Natural killer cell (primary cell): ENCODE measurements at regions not wholly inside any gene's neighbourhood (a gene's known extent, or its start where the extent isn't known, plus 50 kb on each side); places are given as distances from the start of the nearest gene placed in this dataset.

Experiments used
- ATAC-seq, 3 donors: fragments of 150-1000 bp in 2 of 3; fragments of 200-7000 bp in 1 of 3; cut with Tn5 transposase; 1 replicate in 1 of 3; 2 replicates in 2 of 3; pipeline ENCODE4 v1.10.0; 2021; ENCODE audit warnings: mild to moderate bottlenecking in 2 of 3, moderate library complexity in 2 of 3
- DNase-seq, 2 donors: peaks; one replicate each; pipeline versions ENCODE4 v3.0.0 to v3.0.0-alpha.2; 2013 to 2021; ENCODE audit warnings: mixed read lengths in 1 of 2
- H3K27ac ChIP-seq: one replicate; pipeline ENCODE4 v1.5.1; 2013; ENCODE audit warnings: mild to moderate bottlenecking, low read length
- H3K27me3 ChIP-seq: one replicate; pipeline ENCODE4 v1.6.1; 2013; ENCODE audit warnings: low read length; ENCODE audit not compliant: control insufficient read depth, insufficient read depth
- H3K36me3 ChIP-seq: one replicate; pipeline ENCODE4 v1.6.1; 2013; ENCODE audit warnings: low read length; ENCODE audit not compliant: control insufficient read depth, insufficient read depth
- H3K4me1 ChIP-seq: one replicate; pipeline ENCODE4 v1.6.1; 2013; ENCODE audit warnings: low read length; ENCODE audit not compliant: control insufficient read depth, insufficient read depth
- H3K4me3 ChIP-seq: one replicate; pipeline ENCODE4 v1.5.1; 2013; ENCODE audit warnings: low read length
- H3K9me3 ChIP-seq: one replicate; pipeline ENCODE4 v1.6.1; 2013; ENCODE audit warnings: low read length; ENCODE audit not compliant: control insufficient read depth, insufficient read depth
- H3K27ac Mint-ChIP-seq, 2 donors: one replicate each; pipeline ENCODE4 v1.8.0; 2022; ENCODE audit warnings: mild to moderate bottlenecking in 2 of 2, mixed read lengths in 2 of 2, moderate library complexity in 1 of 2
- H3K27me3 Mint-ChIP-seq, 2 donors: one replicate each; pipeline ENCODE4 v1.8.0; 2022; ENCODE audit warnings: low read depth in 2 of 2, mixed read lengths in 2 of 2
- H3K36me3 Mint-ChIP-seq: one replicate; pipeline ENCODE4 v1.8.0; 2022; ENCODE audit warnings: mixed read lengths
- H3K4me1 Mint-ChIP-seq, 2 donors: one replicate each; pipeline ENCODE4 v1.8.0; 2022; ENCODE audit warnings: mixed read lengths in 2 of 2
- H3K4me3 Mint-ChIP-seq: one replicate; pipeline ENCODE4 v1.8.0; 2022; ENCODE audit warnings: mild to moderate bottlenecking, moderate library complexity, mixed read lengths
- H3K9me3 Mint-ChIP-seq, 2 donors: one replicate each; pipeline ENCODE4 v1.8.0; 2022; ENCODE audit warnings: mixed read lengths in 2 of 2
- WGBS: methylation state at CpG from one replicate; pipeline ENCODE4 v1.1.7; 2013; ENCODE audit warnings: missing lambda C conversion rate; ENCODE audit not compliant: insufficient coverage; 5-methylcytosine and 5-hydroxymethylcytosine counted together
- intact Hi-C: fragments of 100-400 bp; cut with micrococcal nuclease; formaldehyde crosslinking; loops from one replicate; pipeline ENCODE4 v1.14.2; 2022
- TF ChIP-seq, protein P1 (sequence below): fragments of 200-600 bp; IDR thresholded peaks from one replicate; pipeline ENCODE4 v1.8.0; 2022; ENCODE audit warnings: antibody characterized with exemption

DNA sequence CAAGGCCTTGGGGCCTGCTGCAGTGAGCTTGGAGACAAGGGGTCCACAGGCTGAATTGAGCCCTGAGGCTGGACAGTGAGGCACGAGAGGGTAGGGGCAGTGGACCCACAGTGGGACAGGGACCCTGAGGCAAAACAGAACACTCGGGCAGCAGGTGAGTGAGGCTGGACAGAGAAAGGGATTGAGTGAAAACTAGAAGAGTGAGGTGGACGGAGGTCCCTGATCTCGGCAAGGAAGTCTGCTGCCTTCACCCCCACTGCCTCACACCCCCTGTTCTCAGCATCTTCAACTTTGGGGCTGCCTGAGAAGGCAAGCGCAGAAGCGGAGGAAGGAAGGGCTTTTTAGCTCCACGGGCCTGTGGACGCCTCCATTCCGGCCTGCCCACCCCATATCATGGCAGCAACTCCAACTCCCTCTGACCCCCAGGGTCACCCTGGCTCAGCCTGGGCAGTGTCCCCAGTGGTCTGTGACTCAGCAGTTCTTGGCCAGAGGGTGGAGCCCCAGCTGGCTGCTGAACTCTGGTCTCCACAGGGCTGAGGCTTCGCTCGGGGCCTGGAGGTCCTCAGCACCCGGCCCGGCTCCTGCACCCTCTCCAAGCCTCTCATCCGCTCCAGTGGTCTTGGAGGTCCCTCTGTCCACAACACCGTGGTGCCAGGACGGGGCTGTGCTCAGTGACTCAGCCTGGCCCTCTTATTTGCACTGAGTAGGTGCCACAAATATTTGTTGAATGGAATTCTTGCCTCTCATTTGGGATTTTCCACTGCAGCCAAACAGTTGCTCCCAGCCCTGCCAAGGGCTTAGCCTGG lies 60.0 kb upstream of the EPS8L3 start:
- Mint-ChIP-seq H3K27me3 (peaks cover 7 to 15% of the 10 kb centered on the region in 2 donors), H3K27ac (no peak overlapping the region), H3K4me3 (no peak overlapping the region), H3K9me3 (no peaks in the 10 kb centered on the region), H3K36me3 (no peaks in the 10 kb centered on the region), H3K4me1 (peaks cover 8 to 17% of the 10 kb centered on the region in 2 donors)
- intact Hi-C loops = no loop called here
- H3K4me3 ChIP-seq = no peak overlapping the region
- 91% methylated on average over 16 of the region's 16 CpGs for WGBS
- H3K36me3 ChIP-seq = no peaks in the 10 kb centered on the region
- H3K9me3 ChIP-seq = no peaks in the 10 kb centered on the region
- peak in 1 of 2 donors; percentile 6 for DNase-seq
- TF ChIP-seq, protein P1, sequence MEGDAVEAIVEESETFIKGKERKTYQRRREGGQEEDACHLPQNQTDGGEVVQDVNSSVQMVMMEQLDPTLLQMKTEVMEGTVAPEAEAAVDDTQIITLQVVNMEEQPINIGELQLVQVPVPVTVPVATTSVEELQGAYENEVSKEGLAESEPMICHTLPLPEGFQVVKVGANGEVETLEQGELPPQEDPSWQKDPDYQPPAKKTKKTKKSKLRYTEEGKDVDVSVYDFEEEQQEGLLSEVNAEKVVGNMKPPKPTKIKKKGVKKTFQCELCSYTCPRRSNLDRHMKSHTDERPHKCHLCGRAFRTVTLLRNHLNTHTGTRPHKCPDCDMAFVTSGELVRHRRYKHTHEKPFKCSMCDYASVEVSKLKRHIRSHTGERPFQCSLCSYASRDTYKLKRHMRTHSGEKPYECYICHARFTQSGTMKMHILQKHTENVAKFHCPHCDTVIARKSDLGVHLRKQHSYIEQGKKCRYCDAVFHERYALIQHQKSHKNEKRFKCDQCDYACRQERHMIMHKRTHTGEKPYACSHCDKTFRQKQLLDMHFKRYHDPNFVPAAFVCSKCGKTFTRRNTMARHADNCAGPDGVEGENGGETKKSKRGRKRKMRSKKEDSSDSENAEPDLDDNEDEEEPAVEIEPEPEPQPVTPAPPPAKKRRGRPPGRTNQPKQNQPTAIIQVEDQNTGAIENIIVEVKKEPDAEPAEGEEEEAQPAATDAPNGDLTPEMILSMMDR = no peak
- no peaks in the 10 kb centered on the region for H3K27me3 ChIP-seq
- no peak overlapping the region for H3K27ac ChIP-seq
- no peak for ATAC-seq
- H3K4me1 ChIP-seq = peaks cover 38% of the 10 kb centered on the region

DNA sequence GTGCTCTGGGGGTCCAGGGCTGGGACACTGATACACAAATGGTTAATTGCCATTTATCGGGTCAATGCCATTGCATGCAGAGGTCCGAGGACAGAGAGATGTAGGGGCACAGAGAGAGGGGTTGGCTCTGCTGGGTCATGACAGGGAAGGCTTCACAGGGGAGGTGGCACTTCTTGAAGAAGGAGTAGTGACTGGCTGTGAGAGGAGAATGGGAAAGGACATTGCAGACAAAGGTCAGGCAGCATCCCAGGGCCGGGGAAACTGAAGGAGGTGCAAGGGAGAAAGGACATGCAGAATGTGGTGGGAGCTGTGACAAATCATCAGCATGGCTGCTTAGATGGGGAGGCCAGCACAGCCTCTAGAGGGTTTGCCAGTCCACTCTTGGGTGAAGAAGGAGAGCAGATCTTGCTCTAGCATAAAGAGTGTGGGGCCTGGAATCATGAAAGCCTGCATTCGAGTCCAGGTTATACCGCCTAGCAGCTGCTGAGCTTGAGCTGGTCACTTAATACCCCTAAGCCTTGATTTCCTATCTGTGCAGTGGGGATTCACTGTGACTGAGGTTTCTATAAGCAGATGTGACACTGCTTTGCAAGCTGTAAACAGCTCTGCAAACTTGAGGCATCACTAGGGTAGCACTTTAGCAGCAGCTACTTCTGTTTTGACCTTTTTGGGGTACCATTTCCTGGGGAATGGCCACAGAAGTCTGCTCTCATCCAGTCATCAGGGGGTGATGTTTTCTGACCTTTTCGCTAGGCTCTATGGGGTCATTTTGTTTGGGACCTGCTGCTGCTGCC lies 59.2 kb upstream of the EPS8L3 start:
- Mint-ChIP-seq H3K4me3 (no peak overlapping the region), H3K27me3 (peaks cover 8 to 16% of the 10 kb centered on the region in 2 donors), H3K4me1 (peaks cover 8 to 17% of the 10 kb centered on the region in 2 donors), H3K9me3 (no peaks in the 10 kb centered on the region), H3K27ac (peak overlapping the region in 1 of 2 donors; percentile 32), H3K36me3 (no peaks in the 10 kb centered on the region)
- peak in 1 of 2 donors; percentile 6 for DNase-seq
- H3K27ac ChIP-seq = no peak overlapping the region
- no peaks in the 10 kb centered on the region for H3K36me3 ChIP-seq
- H3K4me3 ChIP-seq = no peak overlapping the region
- no peaks in the 10 kb centered on the region for H3K9me3 ChIP-seq
- no peaks in the 10 kb centered on the region for H3K27me3 ChIP-seq
- peaks cover 38% of the 10 kb centered on the region for H3K4me1 ChIP-seq
- 89% methylated on average over 6 of the region's 6 CpGs for WGBS
- TF ChIP-seq, protein P1 = no peak
- intact Hi-C loops = no loop called here
- no peak for ATAC-seq

DNA sequence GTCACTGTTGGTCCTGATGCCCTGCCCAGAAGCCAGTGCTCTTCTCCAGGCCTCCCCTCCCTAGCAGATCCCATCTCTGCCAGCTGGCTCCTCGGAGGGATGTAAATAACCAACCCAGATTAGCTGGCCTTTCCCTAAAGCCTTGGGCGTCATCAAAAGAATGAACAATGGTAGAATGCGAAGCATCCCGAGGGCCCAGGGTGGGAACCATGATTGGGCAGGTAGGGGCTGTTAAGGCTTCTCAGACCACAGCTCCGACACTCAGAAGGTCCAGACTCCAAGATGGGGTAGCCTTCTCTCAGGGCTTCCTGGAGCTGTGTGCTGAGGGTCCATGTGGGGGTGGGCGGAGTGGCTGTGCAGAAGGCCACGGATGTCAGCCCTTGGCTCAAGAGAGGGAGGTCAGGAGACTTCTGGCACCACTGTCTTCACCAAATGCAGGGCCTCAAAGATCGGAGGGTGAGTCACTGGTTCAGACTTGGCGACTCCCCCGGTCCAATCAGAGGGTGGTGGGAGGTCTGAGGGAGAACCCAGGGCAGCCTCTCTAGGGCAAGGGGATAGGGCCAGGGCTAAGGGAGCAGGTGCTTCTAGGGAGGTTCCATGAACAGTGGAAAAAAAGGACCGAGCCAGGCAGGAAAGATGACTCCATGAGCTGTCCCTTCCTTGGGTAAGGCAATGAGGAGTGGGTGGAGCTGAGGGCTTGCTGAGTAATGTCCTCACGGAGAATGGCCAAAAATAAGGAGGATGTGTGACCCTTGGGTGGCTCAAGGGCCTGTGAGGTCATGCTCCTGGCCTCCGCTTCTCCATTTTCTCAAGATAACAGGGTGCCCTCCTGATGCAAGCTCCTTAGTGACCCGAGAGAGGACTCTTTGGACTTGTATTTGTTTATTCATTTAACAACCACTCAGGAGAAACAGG lies 58.4 kb upstream of the EPS8L3 start:
- H3K4me3 ChIP-seq = no peak overlapping the region
- H3K4me1 Mint-ChIP-seq = peaks cover 8 to 17% of the 10 kb centered on the region in 2 donors
- H3K27me3 ChIP-seq = no peaks in the 10 kb centered on the region
- peaks cover 8 to 13% of the 10 kb centered on the region in 2 donors for H3K27me3 Mint-ChIP-seq
- no peaks in the 10 kb centered on the region for H3K9me3 Mint-ChIP-seq
- H3K9me3 ChIP-seq = no peaks in the 10 kb centered on the region
- peaks cover 38% of the 10 kb centered on the region for H3K4me1 ChIP-seq
- H3K27ac ChIP-seq = no peak overlapping the region
- no peaks in the 10 kb centered on the region for H3K36me3 ChIP-seq
- DNase-seq (peak in 1 of 2 donors; percentile 13), ATAC-seq (peak; percentile 26 to 49 (median 41))
- TF ChIP-seq, protein P1 = no peak
- H3K4me3 Mint-ChIP-seq = no peak overlapping the region
- no peaks in the 10 kb centered on the region for H3K36me3 Mint-ChIP-seq
- peak overlapping the region in 1 of 2 donors; percentile 32 for H3K27ac Mint-ChIP-seq
- intact Hi-C loops = no loop called here
- WGBS = 89% methylated on average over 14 of the region's 14 CpGs
